RWPE1 (cell line): ENCODE measurements at regions not wholly inside any gene's neighbourhood (a gene's known extent, or its start where the extent isn't known, plus 50 kb on each side); places are given as distances from the start of the nearest gene placed in this dataset.

Experiments
- CTCF ChIA-PET: fragments of 350-600 bp; sonication (Branson Sonifier 250); formaldehyde crosslinking; extraction: SDS; loops from one replicate; lab custom pipeline; 2021; lab: Yijun Ruan, JAX
- POLR2A ChIA-PET: fragments of 400-600 bp; formaldehyde crosslinking; extraction: SDS; loops from one replicate; lab custom pipeline; 2020; ENCODE audit warnings: antibody characterized with exemption; ENCODE audit not compliant: low non-redundant PET; lab: Yijun Ruan, JAX
- DNase-seq: peaks from one replicate; pipeline ENCODE4 v3.0.0; 2012; ENCODE audit warnings: low spot score
- H3K27ac ChIP-seq: fragments of 450-650 bp; 2 replicates; pipeline ENCODE4 v1.5.1; 2017
- CTCF ChIP-seq: fragments of 450-650 bp; conservative IDR thresholded peaks from 2 replicates; pipeline ENCODE4 v1.5.1; 2017; ENCODE audit warnings: low read depth, mild to moderate bottlenecking

GRCh38 chr11:103705642-103706041 is 330.8 kb upstream of the DDI1 start:
- no peak overlapping the region for H3K27ac ChIP-seq
- CTCF ChIA-PET = no interaction called here
- TF ChIP-seq CTCF = no peak
- no peak for DNase-seq
- POLR2A ChIA-PET = no interaction called here

GRCh38 chr11:103709371-103709770 is 327.1 kb upstream of the DDI1 start:
- TF ChIP-seq CTCF = no peak
- ChIA-PET CTCF (interaction anchor here (0.6 kb wide), 1 partner anchor 76 kb away, joined by 3 read pairs; no protein-coding TSS in a partner anchor), POLR2A (no interaction called here)
- no peak overlapping the region for H3K27ac ChIP-seq
- DNase-seq = no peak

- no peak for TF ChIP-seq CTCF
- CTCF ChIA-PET = no interaction called here
- H3K27ac ChIP-seq = no peak overlapping the region
- DNase-seq = no peak
- POLR2A ChIA-PET = no interaction called here
These were observed 322.2 kb upstream of the DDI1 start for GRCh38 chr11:103714246-103714645.

- CTCF ChIA-PET = no interaction called here
- no peak for TF ChIP-seq CTCF
- POLR2A ChIA-PET = no interaction called here
- no peak overlapping the region for H3K27ac ChIP-seq
- DNase-seq = no peak
These were observed 320.1 kb upstream of the DDI1 start for GRCh38 chr11:103716363-103716762.

GRCh38 chr11:103727262-103727661 is 309.2 kb upstream of the DDI1 start:
- no peak for TF ChIP-seq CTCF
- CTCF ChIA-PET = no interaction called here
- DNase-seq = no peak
- POLR2A ChIA-PET = no interaction called here
- no peak overlapping the region for H3K27ac ChIP-seq

GRCh38 chr11:103729617-103730016 is 306.8 kb upstream of the DDI1 start:
- DNase-seq = no peak
- POLR2A ChIA-PET = no interaction called here
- TF ChIP-seq CTCF = no peak
- no peak overlapping the region for H3K27ac ChIP-seq
- CTCF ChIA-PET = no interaction called here
